GM19351 (cell line): ENCODE measurements at regions not wholly inside any gene's neighbourhood (a gene's known extent, or its start where the extent isn't known, plus 50 kb on each side); places are given as distances from the start of the nearest gene placed in this dataset.

Experiments
- ATAC-seq: cut with Tn5 transposase; IDR thresholded peaks from one replicate; pipeline ENCODE4 v1.9.1; 2021; ENCODE audit warnings: mild to moderate bottlenecking, moderate library complexity; ENCODE audit not compliant: unreplicated experiment

- no peak for ATAC-seq
Measured at GRCh38 chr17:69978056-69978646, 96.9 kb upstream of the KCNJ16 start.

DNA sequence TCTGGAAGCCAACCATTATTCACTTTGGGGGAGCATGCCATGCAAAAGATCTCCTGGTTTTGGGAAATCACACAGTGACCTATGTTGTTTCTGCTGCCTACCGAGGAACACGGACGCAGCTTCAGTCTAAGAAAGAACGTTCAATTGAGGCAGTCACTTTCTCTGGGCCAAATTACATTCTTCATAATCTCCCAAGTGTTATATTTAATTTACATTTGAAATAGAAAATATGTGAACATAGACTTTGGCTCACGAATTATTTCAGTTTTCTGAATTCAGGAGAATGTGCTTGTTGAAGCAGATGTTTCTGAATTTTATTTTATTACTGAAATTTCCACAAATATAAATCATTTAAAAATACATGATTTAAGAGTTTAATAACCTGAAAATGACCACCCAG, 93.6 kb upstream of the KCNJ16 start:
- ATAC-seq: no peak

DNA sequence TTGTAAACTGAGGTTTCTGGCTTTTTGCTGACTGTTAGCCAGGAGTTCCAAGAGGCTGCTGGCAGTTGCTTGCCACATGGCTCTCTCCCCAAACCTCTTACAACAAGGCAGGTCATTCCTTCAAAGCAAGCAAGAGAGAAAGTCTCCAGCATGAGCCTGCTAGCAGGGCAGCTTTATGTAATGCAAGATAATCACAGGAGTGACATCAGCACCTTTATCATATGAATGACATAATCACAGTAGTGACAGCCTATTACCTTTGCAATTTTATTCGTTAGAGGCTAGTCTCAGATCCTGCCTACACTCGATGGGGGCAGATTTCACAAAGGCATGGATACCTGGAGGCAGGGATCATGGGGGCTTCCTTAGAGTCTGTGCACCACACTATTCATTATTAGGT, 79.5 kb upstream of the KCNJ16 start:
- no peak for ATAC-seq

GRCh38 chr17:69997332-69997731, 77.7 kb upstream of the KCNJ16 start:
- no peak for ATAC-seq

DNA sequence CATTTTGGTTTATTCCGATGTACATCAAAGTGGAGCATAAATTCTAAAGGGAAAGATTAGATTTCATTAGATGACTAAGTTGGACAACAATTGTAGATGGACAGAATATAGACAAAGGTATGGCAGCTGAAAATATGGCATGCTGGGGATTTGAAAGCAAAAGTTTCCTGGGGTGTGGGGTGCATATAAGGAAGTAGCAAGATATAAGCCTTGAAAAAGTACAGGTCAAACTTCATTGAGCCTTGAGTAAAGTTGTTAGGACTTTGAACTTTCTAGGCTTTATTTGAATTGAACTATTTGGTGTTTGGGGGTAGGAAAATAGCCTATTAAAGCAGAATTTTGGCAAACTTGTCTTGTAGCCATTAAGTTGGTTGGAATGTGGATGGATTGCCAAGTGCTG, 75.8 kb upstream of the KCNJ16 start:
- no peak for ATAC-seq

DNA sequence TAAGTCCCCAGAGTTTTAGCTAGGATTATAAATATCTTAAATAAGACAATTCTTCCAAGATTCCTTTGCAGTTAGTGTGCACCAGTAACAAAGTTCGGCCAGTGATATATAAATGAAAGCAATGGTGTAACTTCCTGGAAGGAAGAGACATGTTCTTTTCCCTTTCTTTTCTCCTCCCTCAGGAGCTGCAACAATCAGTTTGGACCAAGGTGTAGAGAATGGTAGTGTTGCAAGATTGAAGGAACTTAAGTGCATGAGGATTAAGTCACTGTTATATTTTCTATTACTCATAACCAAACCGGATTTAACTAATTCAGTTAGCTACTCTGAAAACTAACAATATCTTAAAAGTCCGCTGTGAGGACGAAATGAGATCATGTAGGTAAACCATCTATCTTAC, 68.9 kb upstream of the KCNJ16 start:
- no peak for ATAC-seq

DNA sequence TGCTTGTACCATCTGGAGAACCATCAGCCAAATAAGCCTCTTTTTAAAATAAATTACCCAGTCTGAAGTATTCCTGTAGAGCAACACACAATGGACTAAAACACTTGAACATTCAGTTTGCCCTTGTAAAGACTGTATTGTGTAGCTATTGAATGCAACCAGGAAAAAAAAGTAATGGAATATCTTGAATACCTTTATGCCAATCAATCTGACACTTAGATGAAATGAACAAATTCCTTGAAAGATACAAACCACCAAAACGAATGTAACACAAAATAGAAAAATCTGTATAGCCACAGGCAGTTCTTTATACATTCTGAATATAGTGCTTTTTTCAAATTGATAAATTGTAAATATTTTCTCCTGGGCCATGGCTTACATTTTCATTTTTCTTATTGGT, 63.3 kb upstream of the KCNJ16 start:
- no peak for ATAC-seq

DNA sequence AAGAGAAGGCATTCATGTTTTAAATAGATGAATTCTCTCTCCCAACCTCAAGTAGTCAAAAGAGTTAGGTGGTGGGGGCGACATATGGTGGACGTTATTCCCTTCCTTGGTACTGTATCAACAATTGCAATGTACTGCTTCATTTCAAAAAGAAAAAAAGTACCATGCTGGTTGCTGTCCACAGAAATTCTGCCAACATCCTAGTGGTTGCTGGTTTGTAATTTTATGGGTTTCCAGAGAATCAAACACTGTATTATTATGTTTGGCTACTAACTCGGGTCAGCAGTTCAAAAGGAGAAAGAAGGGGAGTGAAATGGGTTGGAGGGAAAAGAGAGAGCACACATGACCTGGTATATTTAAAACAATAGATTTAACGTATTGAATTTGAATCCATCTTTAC, 61.1 kb upstream of the KCNJ16 start:
- ATAC-seq: no peak

GRCh38 chr17:70017112-70017511, 57.9 kb upstream of the KCNJ16 start:
- ATAC-seq: no peak

DNA sequence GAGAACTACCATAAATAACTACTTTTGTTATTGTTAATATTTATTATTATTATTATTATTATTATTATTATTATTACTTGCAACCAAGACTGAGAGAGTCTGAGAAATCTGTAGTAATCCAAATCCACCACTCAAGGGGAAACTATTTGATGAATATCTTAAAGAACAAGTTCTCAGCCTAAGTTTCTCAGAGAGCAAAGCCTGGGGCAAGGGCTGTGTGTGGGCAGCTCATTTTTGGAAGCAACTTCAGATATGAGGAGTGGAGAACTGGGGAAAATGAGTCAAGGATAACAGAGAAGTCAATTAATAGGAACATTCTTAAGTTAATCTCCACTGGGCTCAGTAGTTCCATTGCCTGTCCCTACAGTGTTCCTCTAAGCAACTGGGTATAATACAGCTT, 57.1 kb upstream of the KCNJ16 start:
- no peak for ATAC-seq

- ATAC-seq: no peak
Measured at GRCh38 chr17:70021726-70022125, 53.3 kb upstream of the KCNJ16 start.

DNA sequence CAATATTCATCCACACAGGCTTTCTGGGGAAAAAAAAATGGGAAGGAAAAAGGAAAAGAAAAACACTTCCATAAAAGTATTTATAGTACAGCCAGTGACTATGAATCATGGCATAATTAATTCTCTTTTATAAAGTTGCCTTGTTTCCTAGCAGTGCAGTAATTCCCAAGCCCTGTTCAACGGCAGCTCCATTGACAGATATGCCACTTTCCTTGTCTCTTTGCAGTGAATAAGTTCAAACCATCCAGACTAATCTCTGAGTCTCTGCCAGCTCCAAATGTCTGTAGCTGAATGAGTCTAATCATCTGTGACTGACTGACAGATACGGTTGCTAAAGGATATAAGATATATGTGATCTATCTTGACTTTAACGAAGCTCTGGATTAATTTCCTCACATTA, 52.9 kb upstream of the KCNJ16 start:
- no peak for ATAC-seq

DNA sequence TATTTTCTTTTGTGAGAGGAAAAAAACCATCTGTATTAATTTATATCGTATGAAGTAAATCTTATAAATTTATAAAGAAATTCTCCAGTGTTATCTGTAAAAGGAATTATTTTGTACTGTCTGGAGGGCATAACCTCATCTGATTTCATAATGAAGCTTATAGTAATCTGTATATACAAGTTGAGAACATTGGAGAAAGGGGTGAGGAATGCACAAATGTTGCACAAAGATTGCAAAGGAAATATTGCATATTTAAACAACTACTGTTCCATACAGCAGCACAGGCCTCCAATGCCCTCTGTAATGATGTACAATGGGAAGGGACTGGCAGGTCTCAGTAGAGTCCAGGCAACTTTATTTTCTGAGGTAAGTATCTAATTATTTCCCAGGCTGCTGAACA, 50.8 kb upstream of the KCNJ16 start:
- no peak for ATAC-seq
